HUES64 (cell line): ENCODE measurements at regions not wholly inside any gene's neighbourhood (a gene's known extent, or its start where the extent isn't known, plus 50 kb on each side); places are given as distances from the start of the nearest gene placed in this dataset.
"Not testable (repeated sequence)": the region's sequence is repeated elsewhere in the genome, so short reads cannot be mapped to it uniquely, and the experiment has no call there.

Experiments used
- H3K27ac ChIP-seq: 2 replicates; pipeline ENCODE4 v1.7.0; 2013; ENCODE audit warnings: low read depth, low read length, inconsistent platforms
- H3K27me3 ChIP-seq: 2 replicates; pipeline ENCODE4 v1.6.1; 2013; ENCODE audit warnings: mild to moderate bottlenecking, low read length; ENCODE audit not compliant: insufficient read depth
- H3K36me3 ChIP-seq: 2 replicates; pipeline ENCODE4 v1.6.1; 2013; ENCODE audit warnings: mild to moderate bottlenecking, low read length; ENCODE audit not compliant: insufficient read depth
- H3K4me1 ChIP-seq: 2 replicates; pipeline ENCODE4 v1.6.1; 2013; ENCODE audit warnings: mild to moderate bottlenecking, low read length, moderate library complexity; ENCODE audit not compliant: insufficient read depth
- H3K4me3 ChIP-seq: 2 replicates; pipeline ENCODE4 v1.5.1; 2013; ENCODE audit warnings: mild to moderate bottlenecking, low read length, moderate library complexity
- H3K9ac ChIP-seq: 2 replicates; pipeline ENCODE4 v1.6.1; 2013; ENCODE audit warnings: mild to moderate bottlenecking, low read depth, low read length
- H3K9me3 ChIP-seq: 2 replicates; pipeline ENCODE4 v1.6.1; 2013; ENCODE audit warnings: low read depth, low read length; ENCODE audit not compliant: insufficient read depth
- WGBS: fragments of 150-250, 120-280 bp; methylation state at CpG from one replicate; pipeline ENCODE4 v1.1.7; 2013; ENCODE audit warnings: missing lambda C conversion rate; 5-methylcytosine and 5-hydroxymethylcytosine counted together

DNA sequence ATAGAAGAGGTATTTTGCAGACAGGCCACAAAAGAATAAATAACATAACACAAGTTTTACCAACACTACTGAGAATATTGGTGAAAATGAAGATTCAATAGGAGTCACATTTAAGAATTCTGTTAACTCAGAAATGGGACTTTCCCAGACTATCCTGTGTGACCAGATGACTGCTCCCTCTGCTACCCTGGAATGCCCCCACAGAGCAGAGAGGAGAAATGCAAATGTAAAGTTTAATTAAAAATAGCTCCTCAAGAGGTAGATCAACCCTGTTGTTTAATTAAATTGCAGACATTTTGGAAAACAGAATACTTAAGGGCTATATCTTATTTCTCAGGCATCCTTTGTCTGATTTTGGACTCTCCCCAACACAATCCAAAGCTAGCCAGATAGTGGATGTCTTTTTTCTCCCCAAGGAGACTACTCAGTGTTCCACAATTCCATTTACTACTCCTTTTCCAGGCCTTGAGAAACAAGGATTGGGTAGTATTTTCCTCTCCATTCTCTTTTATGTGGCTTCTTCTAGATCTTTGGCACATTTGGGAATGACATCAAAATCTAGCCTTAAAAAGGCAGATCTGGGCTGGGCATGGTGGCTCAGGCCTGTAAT is 104.7 kb upstream of the TSC22D1 start:
- H3K4me1 ChIP-seq = no peaks in the 10 kb centered on the region
- H3K4me3 ChIP-seq = no peak overlapping the region
- no peak overlapping the region for H3K27ac ChIP-seq
- no peak overlapping the region for H3K9ac ChIP-seq
- no peaks in the 10 kb centered on the region for H3K27me3 ChIP-seq
- no peaks in the 10 kb centered on the region for H3K36me3 ChIP-seq
- peaks cover 5% of the 10 kb centered on the region; the same call in 1 of the 2 replicates for H3K9me3 ChIP-seq

DNA sequence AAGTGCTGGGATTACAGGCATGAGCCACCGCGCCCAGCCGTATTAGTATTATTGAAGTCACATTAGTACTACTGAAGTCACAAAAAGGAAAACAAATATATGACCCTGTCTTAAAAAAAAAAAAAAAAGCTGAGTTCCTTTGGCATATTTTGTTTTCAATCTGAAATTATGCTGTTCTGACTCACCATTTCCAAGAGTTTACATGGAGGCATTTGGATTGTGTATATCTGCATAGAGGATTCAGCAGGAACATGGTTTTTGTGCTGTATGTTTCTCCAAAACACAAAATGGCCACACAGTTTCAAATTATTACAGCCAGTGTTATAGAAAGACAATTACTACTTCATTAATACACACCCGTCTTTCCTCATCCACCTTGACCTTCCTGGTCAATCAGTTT is 103.5 kb upstream of the TSC22D1 start:
- no peaks in the 10 kb centered on the region for H3K4me1 ChIP-seq
- H3K27ac ChIP-seq = no peak overlapping the region
- 73% methylated on average over 4 of the region's 4 CpGs for WGBS
- no peaks in the 10 kb centered on the region for H3K27me3 ChIP-seq
- H3K36me3 ChIP-seq = no peaks in the 10 kb centered on the region
- H3K9me3 ChIP-seq = peaks cover 5% of the 10 kb centered on the region; the same call in 1 of the 2 replicates
- H3K9ac ChIP-seq = no peak overlapping the region
- no peak overlapping the region for H3K4me3 ChIP-seq

DNA sequence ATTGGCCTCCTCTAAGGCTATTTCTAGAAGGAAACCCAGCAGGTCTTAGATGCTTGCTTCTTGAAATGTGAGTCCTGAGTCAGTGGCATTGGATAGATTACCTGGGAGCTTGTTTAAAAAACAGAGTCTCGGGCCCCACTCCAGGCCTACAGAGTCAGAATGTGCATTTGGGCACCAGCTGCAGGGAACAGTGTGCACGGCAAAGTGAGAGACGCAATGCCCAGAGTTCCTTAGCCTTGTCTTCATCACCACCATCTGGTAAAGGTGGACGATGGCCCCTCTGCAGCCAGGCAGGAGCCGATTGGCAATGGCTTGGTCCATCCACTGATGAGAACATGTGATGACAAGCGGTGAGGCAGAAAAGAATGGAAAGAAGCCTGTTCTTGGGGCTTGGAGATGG is 102.1 kb upstream of the TSC22D1 start:
- Histone ChIP-seq H3K9ac (no peak overlapping the region), H3K27me3 (no peaks in the 10 kb centered on the region), H3K36me3 (no peaks in the 10 kb centered on the region), H3K4me3 (no peak overlapping the region), H3K9me3 (peaks cover 2% of the 10 kb centered on the region; the same call in 1 of the 2 replicates), H3K4me1 (no peaks in the 10 kb centered on the region), H3K27ac (no peak overlapping the region)
- 91% methylated on average over 6 of the region's 6 CpGs for WGBS

DNA sequence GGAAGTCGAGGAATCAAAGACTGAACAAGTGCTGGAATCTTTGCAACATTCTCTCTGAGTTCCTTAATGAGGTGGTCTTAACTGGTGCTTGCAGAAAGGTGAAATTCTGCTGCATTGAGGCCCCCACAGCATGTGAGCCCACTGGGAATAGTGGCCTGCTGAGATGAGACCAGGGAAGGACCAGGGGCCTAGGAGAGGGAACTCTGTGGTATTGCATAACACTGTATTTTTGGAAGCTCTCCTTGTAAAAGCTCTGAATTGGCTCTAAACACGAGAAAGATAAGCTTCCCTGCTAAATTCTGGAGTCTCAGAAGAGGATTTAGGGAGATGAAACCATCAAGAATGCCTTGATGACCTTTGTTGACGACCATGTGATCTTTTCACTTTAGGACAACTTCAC is 100.4 kb upstream of the TSC22D1 start:
- 94% methylated on average over 3 of the region's 3 CpGs for WGBS
- no peaks in the 10 kb centered on the region for H3K36me3 ChIP-seq
- H3K4me1 ChIP-seq = no peaks in the 10 kb centered on the region

DNA sequence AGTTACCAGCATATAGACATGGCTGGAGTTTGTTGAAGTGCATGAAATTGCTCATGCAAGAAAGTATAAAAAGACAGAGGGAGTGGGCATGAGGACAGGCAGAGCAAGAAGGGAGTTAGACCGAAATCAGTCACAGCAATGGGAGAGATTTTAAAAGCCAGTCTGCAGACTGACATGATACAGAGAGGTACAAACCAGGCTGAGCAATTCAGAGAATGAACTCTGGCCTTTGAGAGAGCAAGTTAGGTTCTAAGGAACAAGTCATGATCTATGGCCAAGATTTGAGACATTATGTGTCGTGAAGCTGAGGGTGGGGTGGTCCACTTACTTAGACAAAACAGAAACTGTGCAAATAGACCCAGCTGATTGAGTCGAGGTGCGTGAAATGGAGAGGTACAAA is 93.4 kb upstream of the TSC22D1 start:
- Histone ChIP-seq H3K27ac (no peak overlapping the region), H3K27me3 (no peaks in the 10 kb centered on the region), H3K4me3 (no peak overlapping the region), H3K36me3 (no peaks in the 10 kb centered on the region), H3K4me1 (peaks cover 9% of the 10 kb centered on the region), H3K9me3 (peaks cover 2% of the 10 kb centered on the region; the same call in 1 of the 2 replicates), H3K9ac (no peak overlapping the region)
- WGBS = 92% methylated on average over 4 of the region's 4 CpGs

More for the DNA sequence above, 100.4 kb upstream of the TSC22D1 start:
- H3K27me3 ChIP-seq = no peaks in the 10 kb centered on the region
- no peak overlapping the region for H3K9ac ChIP-seq
- peaks cover 2% of the 10 kb centered on the region; the same call in 1 of the 2 replicates for H3K9me3 ChIP-seq
- no peak overlapping the region for H3K27ac ChIP-seq
- no peak overlapping the region for H3K4me3 ChIP-seq

DNA sequence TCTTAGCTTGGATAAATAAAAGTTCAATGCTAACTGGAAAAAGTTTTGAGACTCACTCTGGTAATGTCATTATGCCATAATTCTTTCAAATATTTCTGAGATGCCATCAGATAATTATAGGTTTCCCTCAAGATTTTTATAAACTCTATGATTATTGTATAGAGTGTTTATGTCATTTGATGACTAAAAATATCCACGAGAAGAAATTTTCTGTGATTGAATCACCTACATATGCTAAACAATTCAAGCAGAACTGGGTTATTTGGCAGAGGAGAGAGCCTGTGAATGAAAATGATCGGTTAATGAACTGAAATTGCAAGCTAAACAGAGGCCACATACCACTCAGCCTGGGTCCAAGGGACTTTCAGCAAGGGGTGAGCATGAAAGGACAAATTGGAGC is 92.6 kb upstream of the TSC22D1 start:
- 93% methylated on average over 1 of the region's 2 CpGs for WGBS
- no peaks in the 10 kb centered on the region for H3K27me3 ChIP-seq
- no peaks in the 10 kb centered on the region for H3K36me3 ChIP-seq
- no peak overlapping the region for H3K4me3 ChIP-seq
- no peak overlapping the region for H3K9ac ChIP-seq
- peaks cover 2% of the 10 kb centered on the region; the same call in 1 of the 2 replicates for H3K9me3 ChIP-seq
- H3K4me1 ChIP-seq = peaks cover 18% of the 10 kb centered on the region
- H3K27ac ChIP-seq = no peak overlapping the region

DNA sequence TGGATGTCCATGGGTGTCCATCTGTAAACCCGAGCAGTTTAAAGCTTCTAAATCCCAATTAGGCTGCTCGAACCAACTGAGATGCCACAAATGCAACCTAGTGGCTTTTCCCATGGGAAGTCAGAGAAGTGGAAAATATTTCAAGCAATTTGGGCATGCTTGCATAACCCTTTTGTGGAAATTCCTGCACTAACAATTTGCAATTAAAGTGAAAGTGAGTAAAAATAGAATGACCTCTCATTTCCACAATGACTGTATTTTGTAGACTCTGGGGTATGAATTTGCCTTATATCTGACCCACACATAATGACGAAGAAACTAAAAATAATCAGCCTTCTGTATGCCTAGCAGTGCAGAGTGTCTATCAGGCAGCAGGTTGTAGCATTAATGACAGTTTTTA is 91.8 kb upstream of the TSC22D1 start:
- peaks cover 21% of the 10 kb centered on the region for H3K4me1 ChIP-seq
- H3K9ac ChIP-seq = no peak overlapping the region
- no peak overlapping the region for H3K4me3 ChIP-seq
- H3K27ac ChIP-seq = no peak overlapping the region
- no peaks in the 10 kb centered on the region for H3K27me3 ChIP-seq
- no peaks in the 10 kb centered on the region for H3K36me3 ChIP-seq
- peaks cover 2% of the 10 kb centered on the region; the same call in 1 of the 2 replicates for H3K9me3 ChIP-seq
- 98% methylated on average over 3 of the region's 3 CpGs for WGBS

DNA sequence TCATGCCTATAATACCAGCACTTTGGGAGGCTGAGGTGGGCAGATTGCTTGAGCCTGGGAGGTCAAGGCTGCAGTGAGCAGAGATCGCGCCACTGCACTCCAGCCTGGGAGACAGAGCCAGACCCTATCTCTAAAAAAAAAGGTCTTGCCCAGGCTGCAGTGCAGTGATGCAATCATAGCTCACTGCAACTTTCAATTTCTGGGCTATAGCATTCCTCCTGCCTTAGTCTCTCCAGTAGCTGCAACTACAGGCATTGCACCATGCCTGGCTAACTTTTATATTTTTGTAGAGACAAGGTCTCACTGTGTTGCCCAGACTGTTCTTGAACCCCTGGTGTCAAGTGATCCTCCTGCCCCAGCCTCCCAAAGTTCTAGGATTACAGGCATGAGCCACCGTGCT is 90.4 kb upstream of the TSC22D1 start:
- WGBS = 96% methylated on average over 3 of the region's 3 CpGs
- peaks cover 21% of the 10 kb centered on the region for H3K4me1 ChIP-seq
- H3K27ac ChIP-seq, H3K36me3 ChIP-seq, H3K9me3 ChIP-seq, H3K27me3 ChIP-seq, H3K4me3 ChIP-seq, H3K9ac ChIP-seq: not testable (repeated sequence)

DNA sequence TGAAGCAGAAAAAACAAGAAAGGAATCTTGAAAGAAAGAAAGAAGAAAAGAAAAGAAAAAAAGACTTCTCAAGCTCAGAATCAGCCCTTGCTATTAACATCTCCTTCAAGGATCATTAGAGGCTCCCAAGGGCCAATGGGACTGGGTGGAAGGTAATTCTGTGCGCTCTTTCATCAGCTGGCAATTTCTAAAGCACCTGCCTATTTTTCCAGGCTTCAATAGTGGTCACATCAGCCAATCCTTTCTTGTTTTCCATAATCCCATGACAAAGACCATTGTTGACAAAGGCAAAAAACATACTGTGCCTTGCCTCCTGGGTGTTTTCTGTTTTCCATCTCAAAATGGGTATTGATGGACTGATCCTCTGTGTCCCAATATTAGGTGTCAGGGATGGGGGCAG is 88.2 kb upstream of the TSC22D1 start:
- Histone ChIP-seq H3K4me1 (peaks cover 21% of the 10 kb centered on the region), H3K27me3 (no peaks in the 10 kb centered on the region), H3K9ac (no peak overlapping the region), H3K27ac (peak overlapping the region; percentile 44; the same call in 1 of the 2 replicates), H3K9me3 (no peaks in the 10 kb centered on the region), H3K4me3 (no peak overlapping the region), H3K36me3 (no peaks in the 10 kb centered on the region)
- WGBS = 62% methylated on average over 1 of the region's 1 CpG

DNA sequence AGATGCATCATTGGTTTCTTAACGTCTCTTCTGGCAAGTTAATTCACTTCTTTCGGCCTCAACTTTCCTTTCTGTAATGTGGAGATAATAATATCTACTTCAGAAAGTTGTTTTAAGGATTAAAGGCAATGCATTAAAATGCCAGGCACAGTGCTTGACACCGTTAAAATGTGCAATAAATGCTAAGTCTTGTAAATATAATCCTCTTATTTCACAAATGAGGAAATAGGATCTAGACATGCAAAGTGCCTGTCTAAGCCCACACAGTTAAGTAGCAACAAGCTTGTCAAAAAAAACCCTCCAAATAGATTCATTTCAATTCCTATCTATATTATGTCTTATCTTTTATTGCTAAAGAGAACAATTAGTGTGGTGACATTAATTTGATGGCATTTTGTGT is 86.4 kb upstream of the TSC22D1 start:
- Histone ChIP-seq H3K36me3 (no peaks in the 10 kb centered on the region), H3K9ac (no peak overlapping the region), H3K4me3 (no peak overlapping the region), H3K27ac (no peak overlapping the region), H3K4me1 (peaks cover 16% of the 10 kb centered on the region), H3K9me3 (no peaks in the 10 kb centered on the region), H3K27me3 (no peaks in the 10 kb centered on the region)
- WGBS = 96% methylated on average over 2 of the region's 3 CpGs

DNA sequence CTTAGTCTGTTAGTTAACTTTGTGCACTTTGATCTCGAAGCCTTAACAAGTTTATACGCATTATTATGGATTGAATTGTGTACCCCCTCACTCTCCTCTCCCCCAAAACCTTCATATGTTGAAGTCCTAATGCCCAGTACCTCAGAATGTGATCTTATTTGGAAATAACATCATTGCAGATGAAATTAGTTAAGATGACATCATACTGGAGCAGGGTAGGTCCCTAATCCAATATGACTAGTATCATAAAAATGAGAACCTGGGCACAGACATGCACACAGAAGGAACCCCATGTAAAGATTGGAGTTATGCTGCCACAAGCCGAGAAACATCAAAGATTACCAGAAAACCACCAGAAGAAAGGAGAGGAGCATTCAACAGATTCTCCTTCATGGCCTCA is 85.8 kb upstream of the TSC22D1 start:
- Histone ChIP-seq H3K27ac (no peak overlapping the region), H3K9ac (no peak overlapping the region), H3K4me1 (peaks cover 16% of the 10 kb centered on the region), H3K9me3 (no peaks in the 10 kb centered on the region), H3K4me3 (no peak overlapping the region), H3K27me3 (no peaks in the 10 kb centered on the region), H3K36me3 (no peaks in the 10 kb centered on the region)
- WGBS = 97% methylated on average over 3 of the region's 3 CpGs

DNA sequence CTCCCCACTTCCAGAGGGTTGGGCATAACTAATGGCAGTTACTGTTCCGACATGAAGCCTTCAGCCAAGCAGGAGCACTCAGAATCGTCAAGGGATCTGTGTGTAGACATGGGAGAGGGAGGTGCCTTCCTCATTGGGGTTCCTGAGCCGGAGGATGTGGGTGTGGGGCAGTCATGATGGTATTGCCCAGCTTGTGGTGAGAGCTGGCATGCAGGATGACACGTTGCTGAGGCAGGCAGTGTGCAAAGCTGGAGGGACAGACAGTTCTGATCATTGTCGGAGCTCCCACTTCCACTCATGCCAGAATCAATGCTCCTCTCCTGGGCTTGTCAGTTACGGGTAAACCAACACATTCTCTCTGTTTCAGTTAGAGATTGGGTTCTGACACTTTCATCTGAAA is 83.9 kb upstream of the TSC22D1 start:
- Histone ChIP-seq H3K27ac (no peak overlapping the region), H3K4me1 (peaks cover 16% of the 10 kb centered on the region), H3K9ac (no peak overlapping the region), H3K27me3 (no peaks in the 10 kb centered on the region), H3K36me3 (no peaks in the 10 kb centered on the region), H3K4me3 (no peak overlapping the region), H3K9me3 (no peaks in the 10 kb centered on the region)
- WGBS = 91% methylated on average over 6 of the region's 6 CpGs
